Endothelial cell of umbilical vein (primary cell): ENCODE measurements at regions not wholly inside any gene's neighbourhood (a gene's known extent, or its start where the extent isn't known, plus 50 kb on each side); places are given as distances from the start of the nearest gene placed in this dataset.

Experiments used
- EZH2 ChIP-seq: IDR thresholded peaks from 2 replicates; pipeline ENCODE4 v1.6.1; 2012; ENCODE audit warnings: borderline replicate concordance, low read depth, mild to moderate bottlenecking, moderate library complexity, low read length, inconsistent platforms; ENCODE audit not compliant: severe bottlenecking
- JUN ChIP-seq: IDR thresholded peaks from 2 replicates; pipeline ENCODE4 v1.6.1; 2011; ENCODE audit warnings: borderline replicate concordance, low read depth; ENCODE audit not compliant: insufficient read length, insufficient read depth
- POLR2A ChIP-seq: IDR thresholded peaks from 2 replicates; pipeline ENCODE4 v1.6.1; 2012; ENCODE audit warnings: low read depth, mild to moderate bottlenecking, control low read depth, low read length
- POLR2AphosphoS5 ChIP-seq: IDR thresholded peaks from 2 replicates; pipeline ENCODE4 v1.6.1; 2012; ENCODE audit warnings: low read depth, mild to moderate bottlenecking, control low read depth, low read length, moderate library complexity; ENCODE audit not compliant: insufficient read depth
- TF ChIP-seq, protein P1 (sequence below), 2 donors: IDR thresholded peaks; 1 replicate in 1 of 2; 2 replicates in 1 of 2; pipeline ENCODE4 v1.5.1; 2011; ENCODE audit warnings: low read length in 2 of 2, mild to moderate bottlenecking in 2 of 2, moderate library complexity in 2 of 2, control low read depth in 1 of 2, inconsistent platforms in 1 of 2, low read depth in 1 of 2; ENCODE audit not compliant: insufficient read depth in 1 of 2; ENCODE audit errors: extremely low read depth in 1 of 2
- TF ChIP-seq, protein P2 (sequence below): IDR thresholded peaks from 2 replicates; pipeline ENCODE4 v1.6.1; 2011; ENCODE audit not compliant: insufficient read depth, insufficient read length

DNA sequence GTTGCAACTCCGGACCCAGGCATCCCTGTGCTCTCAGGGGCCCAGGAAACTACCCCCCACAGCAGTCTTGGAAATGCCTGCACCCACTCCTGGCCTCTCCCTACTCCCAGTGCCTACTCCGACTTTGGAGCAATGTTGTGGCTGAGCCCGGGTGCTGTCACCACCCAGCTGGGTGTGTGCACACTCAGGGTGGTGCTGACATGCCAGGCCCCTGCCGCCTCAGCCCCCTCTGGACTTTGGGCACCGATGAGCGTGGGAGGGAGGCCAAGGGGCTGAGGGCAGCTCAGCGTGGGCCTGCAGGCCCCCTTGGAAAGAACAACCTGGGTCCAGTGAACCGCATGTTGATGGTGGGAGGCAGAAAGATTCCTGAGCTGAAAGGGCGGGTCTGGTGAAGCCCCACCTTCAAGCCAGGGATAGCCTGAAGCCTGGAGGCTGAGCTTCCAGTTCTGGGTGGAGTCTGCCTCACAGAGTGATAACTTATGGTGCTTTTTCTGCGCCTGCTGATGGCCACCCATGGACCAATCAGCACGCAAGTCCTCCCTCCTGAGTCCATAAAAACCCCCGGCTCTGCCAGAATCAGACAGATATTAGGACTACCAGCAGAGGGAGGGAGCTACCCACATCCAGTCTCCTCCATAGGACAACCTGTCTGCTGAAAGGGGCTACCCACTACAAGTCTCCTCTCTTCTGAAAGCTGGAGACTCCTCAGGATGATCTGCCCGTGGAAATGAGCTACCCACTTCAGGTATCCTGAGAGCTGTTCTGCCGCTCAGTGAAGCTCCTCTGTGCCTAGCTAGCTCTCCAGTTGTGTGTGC is 380.4 kb upstream of the SORCS1 start:
- TF ChIP-seq POLR2AphosphoS5: no peak
- TF ChIP-seq, protein P1, sequence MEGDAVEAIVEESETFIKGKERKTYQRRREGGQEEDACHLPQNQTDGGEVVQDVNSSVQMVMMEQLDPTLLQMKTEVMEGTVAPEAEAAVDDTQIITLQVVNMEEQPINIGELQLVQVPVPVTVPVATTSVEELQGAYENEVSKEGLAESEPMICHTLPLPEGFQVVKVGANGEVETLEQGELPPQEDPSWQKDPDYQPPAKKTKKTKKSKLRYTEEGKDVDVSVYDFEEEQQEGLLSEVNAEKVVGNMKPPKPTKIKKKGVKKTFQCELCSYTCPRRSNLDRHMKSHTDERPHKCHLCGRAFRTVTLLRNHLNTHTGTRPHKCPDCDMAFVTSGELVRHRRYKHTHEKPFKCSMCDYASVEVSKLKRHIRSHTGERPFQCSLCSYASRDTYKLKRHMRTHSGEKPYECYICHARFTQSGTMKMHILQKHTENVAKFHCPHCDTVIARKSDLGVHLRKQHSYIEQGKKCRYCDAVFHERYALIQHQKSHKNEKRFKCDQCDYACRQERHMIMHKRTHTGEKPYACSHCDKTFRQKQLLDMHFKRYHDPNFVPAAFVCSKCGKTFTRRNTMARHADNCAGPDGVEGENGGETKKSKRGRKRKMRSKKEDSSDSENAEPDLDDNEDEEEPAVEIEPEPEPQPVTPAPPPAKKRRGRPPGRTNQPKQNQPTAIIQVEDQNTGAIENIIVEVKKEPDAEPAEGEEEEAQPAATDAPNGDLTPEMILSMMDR (IDR thresholded peaks at IDR 0.05; ENCODE audit: extremely low read depth in 1 of 2, insufficient read depth in 1 of 2, low read depth in 1 of 2, low read length in 2 of 2): no peak
- no peak for TF ChIP-seq POLR2A
- TF ChIP-seq JUN: no peak
- TF ChIP-seq, protein P2, sequence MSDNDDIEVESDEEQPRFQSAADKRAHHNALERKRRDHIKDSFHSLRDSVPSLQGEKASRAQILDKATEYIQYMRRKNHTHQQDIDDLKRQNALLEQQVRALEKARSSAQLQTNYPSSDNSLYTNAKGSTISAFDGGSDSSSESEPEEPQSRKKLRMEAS: no peak
- no peak for TF ChIP-seq EZH2
